DMS53 (cell line): ENCODE measurements at regions not wholly inside any gene's neighbourhood (a gene's known extent, or its start where the extent isn't known, plus 50 kb on each side); places are given as distances from the start of the nearest gene placed in this dataset.

Experiments
- DNase-seq: peaks from one replicate; lab custom pipeline; 2025; lab: John Stamatoyannopoulos, UW

GRCh38 chr4:182185491-182185890, 57.7 kb upstream of the TENM3 start:
- no peak for DNase-seq

- no peak for DNase-seq
Observed at GRCh38 chr4:182187674-182188073, 55.5 kb upstream of the TENM3 start.

GRCh38 chr4:182188622-182189021, 54.6 kb upstream of the TENM3 start:
- no peak for DNase-seq

- no peak for DNase-seq
Observed at GRCh38 chr4:182189103-182189878, 53.9 kb upstream of the TENM3 start.

GRCh38 chr4:182190306-182190705, 52.9 kb upstream of the TENM3 start:
- no peak for DNase-seq

GRCh38 chr4:182192511-182193181, 50.6 kb upstream of the TENM3 start:
- DNase-seq, result no peak

DNA sequence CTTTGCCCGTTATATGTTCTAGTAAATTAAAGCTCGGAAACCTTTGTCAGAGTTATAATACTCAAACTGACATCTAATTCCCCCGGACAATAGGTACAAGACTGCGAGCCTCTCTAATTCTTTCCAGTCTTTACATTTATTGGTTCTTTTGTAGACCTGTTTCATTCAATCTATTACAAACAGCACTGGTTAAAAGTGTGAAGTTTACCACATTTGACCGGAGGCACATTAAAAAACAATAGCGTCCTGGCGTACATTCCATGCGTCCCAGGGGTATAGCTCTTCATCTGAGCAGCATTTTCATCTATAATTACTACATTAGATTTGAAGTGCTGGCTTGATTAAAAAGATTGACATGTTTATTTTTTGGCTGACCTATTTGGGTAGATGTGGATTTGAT, 49.9 kb upstream of the TENM3 start:
- no peak for DNase-seq
